C4-2B (cell line): ENCODE measurements at regions not wholly inside any gene's neighbourhood (a gene's known extent, or its start where the extent isn't known, plus 50 kb on each side); places are given as distances from the start of the nearest gene placed in this dataset.

Experiments
- CTCF ChIP-seq: fragments of 450-650 bp; conservative IDR thresholded peaks from 2 replicates; pipeline ENCODE4 v1.5.1; 2017; ENCODE audit warnings: mild to moderate bottlenecking
- ZFX ChIP-seq: fragments of 450-650 bp; IDR thresholded peaks from 2 replicates; pipeline ENCODE4 v1.6.1; 2017

- TF ChIP-seq CTCF (no peak), ZFX (no peak)
Observed at GRCh38 chr2:104784264-104784663, 69.7 kb upstream of the POU3F3 start.
